GM18519 (cell line): ENCODE measurements at regions not wholly inside any gene's neighbourhood (a gene's known extent, or its start where the extent isn't known, plus 50 kb on each side); places are given as distances from the start of the nearest gene placed in this dataset.

Experiments used
- ATAC-seq: cut with Tn5 transposase; IDR thresholded peaks from one replicate; pipeline ENCODE4 v1.9.1; 2021; ENCODE audit warnings: mild to moderate bottlenecking, moderate library complexity; ENCODE audit not compliant: unreplicated experiment, low FRiP score

DNA sequence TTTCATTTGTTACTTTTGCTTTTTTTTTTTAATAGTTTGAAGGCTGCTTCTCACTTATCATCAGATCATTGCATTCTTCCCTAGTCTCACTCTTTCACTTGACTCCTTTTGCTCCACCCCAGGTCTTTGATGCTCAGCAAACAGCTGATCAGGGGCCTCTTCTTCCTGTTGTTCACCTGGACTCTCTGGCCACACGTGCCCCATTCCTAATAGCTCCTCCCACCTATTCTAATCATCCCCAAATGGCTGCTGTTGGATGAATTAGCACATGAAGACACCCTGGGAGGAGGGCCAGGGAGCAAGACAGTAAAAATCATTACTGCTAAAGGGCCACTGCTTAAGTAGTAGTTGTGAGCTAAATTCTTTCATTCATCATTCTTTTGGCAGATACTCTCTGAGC, 119.5 kb downstream of the MAB21L3 start:
- no peak for ATAC-seq

DNA sequence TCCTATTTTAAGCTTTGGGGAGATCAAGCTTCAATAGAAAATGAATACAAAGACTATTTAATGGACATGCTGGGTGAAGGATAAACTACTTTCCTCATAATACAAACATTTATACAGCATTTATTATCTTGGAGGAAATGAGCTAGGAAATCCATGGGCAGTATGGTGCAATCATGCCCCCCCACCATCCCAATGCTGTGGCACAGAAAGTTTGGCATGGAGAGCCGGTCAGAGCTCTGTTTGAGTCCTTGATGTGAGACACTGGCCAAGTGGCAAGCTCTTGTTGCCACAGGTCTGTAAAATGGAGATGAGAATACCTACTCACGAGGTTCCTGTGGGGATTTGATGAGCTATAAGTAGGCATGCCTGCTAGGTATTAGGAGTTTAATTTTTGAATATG, 120.6 kb downstream of the MAB21L3 start:
- ATAC-seq, result no peak

DNA sequence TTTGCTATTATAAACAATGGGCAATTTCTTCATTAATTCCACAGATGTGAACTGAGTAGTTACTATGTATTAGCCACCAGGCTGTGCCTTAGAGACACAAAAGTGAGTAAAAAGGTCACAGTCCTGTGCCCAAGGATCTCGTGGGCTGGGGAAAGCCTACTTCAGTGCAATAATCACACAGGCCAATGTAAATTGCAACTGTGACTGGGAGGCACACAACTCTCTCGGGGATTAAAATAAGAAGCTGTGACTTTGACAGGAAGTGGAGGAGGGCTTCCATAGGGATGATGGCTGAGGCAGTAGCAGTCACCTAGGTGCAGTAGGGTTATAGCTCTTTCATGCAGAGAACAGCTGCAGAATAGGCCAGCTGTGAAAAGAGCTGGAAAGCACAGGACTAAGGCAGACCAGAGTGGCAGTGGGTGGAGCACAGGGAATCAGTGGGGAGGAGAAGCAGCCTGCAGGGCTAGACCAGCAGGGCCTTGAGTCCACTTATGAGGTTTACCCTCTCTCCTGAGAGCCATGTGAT, 121.9 kb downstream of the MAB21L3 start:
- ATAC-seq, result peak; percentile 53

DNA sequence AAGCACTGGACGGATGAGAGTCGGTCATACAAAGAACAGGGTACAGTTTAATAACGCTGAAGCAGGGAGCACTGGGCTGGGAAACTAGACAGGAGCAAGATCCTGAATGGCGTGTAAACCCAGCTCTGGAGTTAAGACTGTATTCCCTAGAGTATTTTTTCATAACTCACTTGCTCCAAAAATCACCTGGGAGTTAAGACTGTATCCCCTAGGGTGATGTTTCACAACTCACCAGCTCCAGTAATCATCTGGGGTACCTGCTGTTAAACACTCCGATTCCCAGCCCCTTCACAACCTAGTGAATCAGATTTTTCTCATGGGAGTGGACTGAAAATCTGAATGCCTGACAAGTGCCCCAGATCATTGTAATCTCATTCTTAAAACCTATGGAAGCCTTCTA, 123.2 kb downstream of the MAB21L3 start:
- no peak for ATAC-seq

DNA sequence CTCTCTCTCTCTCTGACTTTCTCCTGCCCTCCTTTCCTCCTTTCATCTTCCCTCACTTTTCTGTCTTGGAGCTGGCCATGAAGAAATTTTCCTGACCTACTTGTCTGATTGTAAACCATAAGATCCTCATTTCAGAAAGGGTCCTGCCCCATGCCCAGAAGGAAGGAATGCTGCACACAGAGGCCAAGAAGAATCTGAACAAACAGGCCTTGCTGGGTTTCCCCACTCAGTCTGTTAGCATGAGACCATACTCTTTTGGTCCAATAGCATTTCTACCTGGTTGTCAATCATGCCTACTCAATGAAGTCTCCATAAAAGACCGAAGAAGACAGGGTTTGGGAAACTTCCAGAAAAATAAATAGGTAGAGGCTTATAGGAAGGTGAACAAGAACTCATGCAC, 128.7 kb downstream of the MAB21L3 start:
- no peak for ATAC-seq

DNA sequence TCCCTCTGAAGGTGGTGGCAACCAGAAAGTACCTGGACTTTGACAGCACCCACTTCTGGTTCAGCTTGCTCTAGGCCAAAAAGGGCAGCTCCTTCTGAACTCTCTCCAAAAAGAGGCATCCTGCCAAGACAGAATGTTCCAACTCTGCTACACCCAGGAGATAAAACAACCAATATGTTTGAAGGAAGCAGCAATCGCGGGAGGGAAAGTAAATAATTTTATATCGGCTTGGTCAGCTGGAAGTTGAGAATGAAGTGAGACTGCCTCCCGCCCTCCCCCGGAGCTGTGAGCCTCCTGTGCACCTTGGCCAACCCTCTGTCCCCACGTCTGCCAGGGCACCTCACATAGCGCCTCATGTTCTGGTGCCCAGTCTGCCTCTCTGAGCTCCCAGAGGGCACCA, 130.3 kb upstream of the ATP1A1 start:
- ATAC-seq, result no peak

DNA sequence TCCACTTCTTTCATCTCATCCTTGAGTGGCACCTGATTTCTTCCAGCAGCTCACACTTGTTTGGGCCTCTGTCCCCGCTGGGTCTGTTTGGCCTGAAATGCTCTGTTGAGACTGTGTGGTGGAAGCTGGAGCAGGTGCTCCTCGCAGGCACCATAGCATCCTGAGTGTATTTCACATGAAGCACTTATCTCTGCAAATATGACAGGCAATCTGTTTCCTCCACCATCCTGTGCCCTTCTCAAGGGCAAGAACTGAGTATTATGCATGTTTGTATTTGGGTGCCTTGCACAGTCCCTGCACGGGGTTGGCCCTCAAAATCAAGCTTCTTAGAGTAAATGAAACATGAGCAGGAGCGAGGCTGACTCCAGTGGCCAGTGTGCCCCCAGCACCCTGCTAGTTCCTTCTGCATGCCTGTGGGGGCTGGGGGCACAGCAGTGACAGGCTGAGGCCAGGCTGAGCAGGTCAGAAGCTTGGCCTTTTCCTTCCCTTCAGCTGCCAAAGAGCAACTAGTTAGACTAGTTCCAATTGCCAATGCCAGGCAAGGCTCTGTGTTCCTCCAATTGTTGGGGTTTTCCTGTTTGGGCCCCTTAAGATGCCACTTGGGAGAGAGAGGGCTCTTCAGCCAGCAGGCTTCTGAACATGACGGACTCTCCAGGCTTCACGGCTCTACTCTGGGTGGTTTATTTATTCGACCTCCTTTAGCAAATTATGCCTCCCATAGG, 129.6 kb upstream of the ATP1A1 start:
- ATAC-seq, result no peak

DNA sequence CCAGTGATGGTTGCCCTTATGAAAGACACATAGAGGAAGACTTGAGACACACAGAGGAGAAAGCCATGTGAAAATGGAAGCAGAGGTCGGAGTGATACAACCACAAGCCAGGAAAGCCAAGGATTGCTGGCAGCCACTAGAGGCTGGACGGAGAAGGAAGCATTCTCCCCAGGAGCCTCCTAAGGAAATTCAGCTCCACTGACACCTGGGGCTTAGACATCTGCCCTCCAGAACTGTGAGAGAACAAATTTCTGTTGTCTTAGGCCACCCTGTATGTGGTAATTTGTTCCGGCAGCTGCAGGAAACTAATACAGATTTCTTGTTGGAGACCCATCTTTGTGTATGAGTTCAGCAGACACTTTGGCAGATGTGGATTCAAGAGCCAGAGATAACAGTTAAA, 126.9 kb upstream of the ATP1A1 start:
- ATAC-seq, result no peak

DNA sequence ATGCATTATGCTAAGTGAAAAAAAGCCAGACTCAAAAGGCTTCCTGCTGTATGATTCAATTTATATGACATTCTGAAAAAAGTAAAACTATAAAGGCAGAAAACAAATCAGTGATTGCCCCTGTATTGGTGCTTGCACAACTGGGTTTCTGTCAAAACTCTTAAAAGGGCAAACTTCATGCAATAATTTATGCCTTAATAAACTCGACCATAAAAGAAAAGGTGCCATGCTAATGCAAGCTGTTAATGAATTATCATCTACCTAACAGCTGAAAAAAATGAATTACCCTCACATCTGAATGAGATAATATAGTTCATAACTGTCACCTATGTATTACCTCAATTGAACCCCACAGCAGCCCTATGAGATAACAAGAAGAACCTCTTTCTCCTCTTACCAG, 120.8 kb upstream of the ATP1A1 start:
- no peak for ATAC-seq

DNA sequence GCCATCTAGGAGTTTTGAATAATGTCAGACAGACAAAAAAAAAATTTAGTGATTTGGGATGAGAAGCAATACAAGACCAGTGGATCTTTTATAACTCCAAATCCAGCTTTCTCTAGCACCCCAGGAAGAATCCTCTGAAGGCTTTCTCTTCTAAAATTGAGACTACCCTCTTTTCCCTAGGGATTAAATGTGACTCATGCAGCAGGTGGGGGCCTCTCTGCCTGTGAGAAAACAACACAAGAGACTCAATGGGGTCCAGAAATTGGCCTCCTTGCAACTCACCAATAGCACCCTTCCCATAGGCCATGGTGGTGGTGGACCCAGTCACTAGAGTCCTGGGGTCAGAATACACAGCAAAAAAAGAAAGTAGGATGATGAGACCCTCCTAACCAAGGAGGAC, 120.3 kb upstream of the ATP1A1 start:
- ATAC-seq, result no peak

DNA sequence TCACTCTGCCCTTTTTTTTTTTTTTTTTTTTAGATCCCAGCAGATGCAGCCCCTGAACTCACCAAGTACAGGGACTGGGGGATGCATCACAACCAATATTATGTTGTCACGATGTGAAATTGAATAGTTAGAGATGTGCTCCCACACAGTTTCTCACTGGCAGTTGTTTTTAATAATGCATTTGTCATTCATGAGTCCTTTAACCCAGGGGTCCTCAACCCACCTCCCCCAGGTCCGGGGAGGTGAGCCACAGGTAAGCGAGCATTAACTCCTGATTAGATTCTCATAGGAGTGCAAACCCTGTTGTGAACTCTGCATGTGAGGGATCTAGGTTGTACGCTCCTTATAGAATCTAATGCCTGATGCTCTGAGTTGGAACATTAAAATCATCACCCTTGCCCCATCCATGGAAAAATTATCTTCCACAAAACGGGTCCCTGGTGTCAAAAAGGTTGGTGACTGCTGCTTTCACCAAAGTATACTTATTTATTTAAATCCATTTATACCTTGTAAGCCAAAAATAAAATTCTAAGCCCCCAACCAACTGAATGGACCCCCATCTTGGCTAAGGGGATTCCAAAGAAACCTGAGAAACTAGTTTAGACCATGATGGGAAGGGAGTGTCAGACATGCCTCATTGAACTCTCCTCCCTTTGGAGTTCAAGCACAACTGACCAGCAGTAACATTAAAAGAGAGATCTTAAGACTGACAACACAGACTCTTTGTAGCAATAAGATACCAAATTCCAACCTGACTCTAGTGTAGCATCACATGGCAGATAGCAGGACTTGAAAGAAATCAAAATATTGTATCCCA, 119.3 kb upstream of the ATP1A1 start:
- no peak for ATAC-seq

DNA sequence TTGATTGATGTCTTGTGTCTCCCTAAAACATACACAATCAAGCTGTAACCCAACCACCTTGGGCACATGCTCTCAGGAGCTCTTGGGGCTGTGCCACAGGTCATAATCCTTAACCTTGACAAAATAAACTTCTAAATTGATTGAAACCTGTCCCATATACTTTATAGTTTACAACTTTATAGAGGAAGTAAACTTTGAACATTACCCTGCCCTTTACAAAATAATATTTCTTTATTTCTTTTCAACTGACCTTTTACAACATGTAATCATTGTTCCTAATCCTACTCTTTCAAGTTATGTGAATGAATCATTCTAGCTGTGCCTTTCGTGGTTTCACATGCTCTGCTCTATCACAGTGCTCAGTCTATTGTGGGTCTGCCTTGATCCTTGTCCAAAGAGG, 118.3 kb upstream of the ATP1A1 start:
- no peak for ATAC-seq

DNA sequence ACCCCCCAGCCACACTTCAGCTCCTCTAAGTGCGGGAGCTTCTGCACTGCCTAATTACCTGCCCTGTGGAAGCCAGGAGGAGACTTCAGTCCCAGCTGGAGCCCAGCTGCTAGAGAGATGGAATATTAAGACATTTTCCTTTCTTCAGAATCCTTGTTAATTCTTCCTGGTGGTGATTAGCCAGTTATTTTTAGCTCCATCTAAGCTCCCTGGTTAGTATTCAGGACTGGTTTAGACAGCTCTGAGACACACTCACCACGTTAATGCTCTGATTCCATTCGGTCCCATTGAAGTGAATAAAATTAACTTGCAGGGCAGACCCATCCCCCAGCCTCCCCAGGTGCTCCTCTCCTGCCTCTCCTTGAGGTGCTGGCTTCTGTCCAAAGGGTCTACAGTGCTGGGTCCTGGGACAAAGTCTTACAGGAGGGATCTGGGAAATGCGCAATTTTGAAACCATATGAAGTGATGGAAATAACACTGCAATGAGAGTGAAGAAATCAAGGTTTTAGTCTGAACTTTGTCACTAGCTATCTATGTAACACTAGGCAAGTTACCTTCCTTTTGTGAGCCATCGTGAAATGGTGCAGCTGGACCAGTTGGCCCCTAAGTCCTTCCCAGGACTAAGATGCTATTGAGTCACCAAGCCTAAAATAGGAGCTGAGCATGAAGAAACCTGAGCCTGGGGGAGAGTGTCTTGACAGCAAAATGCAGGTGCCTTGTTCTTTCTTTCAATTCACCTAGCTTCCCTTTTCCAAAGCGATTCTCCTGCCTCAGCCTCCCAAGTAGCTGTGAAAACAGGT, 117.4 kb upstream of the ATP1A1 start:
- no peak for ATAC-seq

DNA sequence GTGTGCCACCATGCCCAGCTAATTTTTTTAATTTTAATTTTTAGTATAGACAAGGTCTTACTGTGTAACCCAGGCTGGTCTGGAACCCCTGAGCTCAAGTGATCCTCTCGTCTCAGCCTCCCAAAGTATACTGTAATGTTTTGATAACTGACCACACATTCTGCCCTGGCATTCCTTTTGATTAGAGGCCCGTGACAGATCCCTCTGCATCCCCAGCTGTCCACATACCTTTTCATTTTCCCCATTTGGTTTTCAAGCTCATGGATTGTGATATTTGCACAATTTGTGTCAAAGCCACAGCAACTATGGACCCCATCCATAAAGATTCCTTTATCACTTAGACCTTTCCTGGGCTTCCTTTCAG, 116.8 kb upstream of the ATP1A1 start:
- ATAC-seq, result no peak

DNA sequence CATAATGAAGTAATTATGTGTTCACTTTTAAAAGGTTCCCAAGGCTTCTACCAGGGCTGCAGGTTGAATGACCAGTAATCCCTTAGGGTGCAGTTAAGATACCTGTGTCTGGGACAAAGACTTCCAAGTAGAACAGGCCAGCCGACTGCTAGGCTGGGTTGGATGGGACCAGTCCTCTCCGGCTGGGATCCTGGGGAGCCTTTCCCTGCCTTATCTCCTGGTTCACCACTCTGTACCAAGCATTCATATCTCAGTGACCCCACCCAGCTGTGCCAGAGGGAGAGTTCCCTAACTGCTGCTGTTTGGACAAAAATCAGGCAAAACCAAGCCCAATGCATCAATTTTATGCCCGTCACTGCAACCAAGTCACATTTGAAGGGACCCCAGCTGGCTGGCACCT, 116.2 kb upstream of the ATP1A1 start:
- no peak for ATAC-seq

DNA sequence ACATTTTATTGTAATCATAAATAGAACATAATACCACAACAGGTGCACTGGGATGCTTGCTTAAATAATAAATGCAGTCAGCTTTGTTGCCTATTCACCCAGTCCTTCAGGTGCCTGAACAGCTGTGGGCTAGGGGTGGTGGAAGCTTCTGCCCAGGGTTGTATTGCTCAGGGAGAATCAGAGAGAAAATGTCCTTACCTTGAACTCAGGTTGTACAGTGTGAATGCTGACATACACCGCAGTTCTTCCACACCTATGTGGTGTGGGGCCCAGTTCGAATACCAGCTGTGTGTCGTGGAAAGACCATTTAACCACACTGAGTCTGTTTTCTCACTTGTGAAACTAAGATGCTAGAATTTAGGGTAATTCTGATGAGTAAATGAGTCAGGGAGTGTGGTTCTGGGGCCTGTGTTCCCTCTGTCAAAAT, 115.7 kb upstream of the ATP1A1 start:
- ATAC-seq, result no peak

DNA sequence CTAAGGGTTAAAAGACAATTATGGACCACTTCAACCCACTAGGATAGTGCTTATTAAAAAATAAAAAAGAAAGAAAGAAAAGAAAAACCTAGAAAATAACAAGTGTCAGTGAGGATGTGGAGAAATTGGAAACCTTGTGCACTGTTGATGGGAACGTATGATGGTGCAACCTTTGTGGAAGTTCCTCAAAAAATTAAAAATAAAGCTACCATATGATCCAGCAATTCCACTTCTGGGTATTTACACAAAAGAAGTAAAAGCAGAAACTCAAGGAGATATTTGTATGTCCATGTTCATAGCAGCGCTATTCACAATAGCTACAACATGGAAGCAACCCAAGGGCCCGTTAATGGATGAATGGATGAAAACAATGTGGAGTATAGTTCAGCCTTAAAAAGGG, 115.2 kb upstream of the ATP1A1 start:
- no peak for ATAC-seq

DNA sequence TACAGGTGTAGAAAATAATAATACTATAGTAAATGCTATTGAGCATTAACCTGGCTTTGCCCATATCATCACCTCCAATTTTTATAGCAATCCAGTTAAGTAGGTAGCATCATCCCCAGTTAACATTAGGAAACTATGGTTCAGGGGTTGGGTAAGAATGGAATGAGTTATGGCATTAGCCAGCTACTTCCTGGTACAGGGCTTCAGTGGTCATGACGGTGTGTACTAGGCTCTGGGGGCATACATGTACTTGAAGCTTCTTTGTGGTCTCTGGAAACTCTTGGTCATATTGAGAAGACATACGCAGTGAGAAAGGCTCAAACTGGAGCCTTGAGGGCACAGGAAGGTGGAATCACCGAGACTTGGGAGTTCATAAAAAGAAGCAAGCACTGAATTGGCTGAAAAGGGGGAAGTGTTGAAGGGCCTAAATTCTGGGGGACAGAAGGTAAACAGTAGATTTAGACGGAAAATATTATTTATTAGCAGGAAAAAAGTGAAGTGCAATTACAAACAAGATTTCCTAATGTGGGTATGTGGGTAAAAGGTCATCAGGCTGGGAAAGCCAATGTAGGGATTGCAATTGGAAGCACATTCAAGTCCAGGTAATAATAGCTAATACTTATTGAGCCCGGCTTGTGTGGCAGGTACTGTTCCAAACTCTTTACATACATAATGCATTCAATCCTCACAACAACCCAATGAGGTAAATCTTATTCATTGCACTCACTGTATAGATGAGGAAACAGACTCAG, 114.2 kb upstream of the ATP1A1 start:
- ATAC-seq, result no peak

DNA sequence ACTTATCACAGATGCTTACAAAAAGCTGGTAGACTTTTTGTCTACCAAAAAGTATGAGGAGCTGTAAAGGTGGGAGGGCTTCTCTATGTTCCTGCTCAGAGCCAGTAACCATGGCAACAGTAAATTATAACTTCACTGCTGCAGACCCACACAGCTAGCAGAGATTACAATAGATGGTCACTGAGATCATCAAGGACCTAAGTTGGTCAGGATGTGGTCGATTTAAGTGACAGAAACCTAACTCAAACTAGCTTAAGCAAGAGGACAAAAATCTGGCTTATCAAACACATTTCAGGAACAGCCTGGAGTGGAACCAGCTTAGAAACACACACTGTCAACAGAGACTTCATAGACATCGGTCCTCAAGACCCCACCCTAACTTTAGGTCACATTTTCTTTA, 113.4 kb upstream of the ATP1A1 start:
- no peak for ATAC-seq

DNA sequence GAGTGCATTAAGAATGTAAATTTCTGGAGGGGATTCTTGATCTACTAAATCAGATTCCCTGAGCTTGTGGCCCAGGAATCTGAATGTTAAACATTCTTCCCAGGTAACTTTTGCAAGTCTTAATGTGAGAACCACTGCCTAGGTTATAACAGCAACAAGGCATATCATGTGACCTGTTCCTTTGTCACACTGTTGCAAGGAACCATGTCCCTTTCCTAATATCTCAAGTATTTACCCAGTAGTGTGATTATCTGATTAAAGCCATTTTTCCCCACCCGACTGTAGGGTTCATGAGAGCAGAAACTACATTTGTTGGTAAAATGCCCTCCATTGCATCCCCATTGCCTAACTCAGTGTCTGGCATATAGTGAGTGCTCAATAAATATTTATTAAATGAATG, 112.9 kb upstream of the ATP1A1 start:
- no peak for ATAC-seq
